Testis (tissue), 2 donors: ENCODE measurements at regions not wholly inside any gene's neighbourhood (a gene's known extent, or its start where the extent isn't known, plus 50 kb on each side); places are given as distances from the start of the nearest gene placed in this dataset.

Source experiments
- CTCF ChIP-seq, 3 experiments: fragments of 450-650 bp in 2 of 3; fragments of 200-600 bp in 1 of 3; sonication (generic) in 1 of 3; IDR thresholded peaks; one replicate each; pipeline ENCODE4 v1.5.1; 2016 to 2019; ENCODE audit warnings: antibody characterized with exemption in 3 of 3, mild to moderate bottlenecking in 2 of 3, moderate library complexity in 1 of 3
- POLR2A ChIP-seq: fragments of 450-650 bp; IDR thresholded peaks from one replicate; pipeline ENCODE4 v1.6.1; 2017; ENCODE audit warnings: antibody characterized with exemption, mild to moderate bottlenecking, moderate library complexity

- no peak for TF ChIP-seq POLR2A
- TF ChIP-seq CTCF (IDR thresholded peaks at IDR 0.05), result no peak
Measured at GRCh38 chr9:102459828-102460227, 535.3 kb upstream of the CYLC2 start.
